HepG2 (cell line): ENCODE measurements at regions not wholly inside any gene's neighbourhood (a gene's known extent, or its start where the extent isn't known, plus 50 kb on each side); places are given as distances from the start of the nearest gene placed in this dataset.

Experiments used
- ERF ChIP-seq: IDR thresholded peaks from 2 replicates; pipeline ENCODE4 v1.6.1; 2018; ENCODE audit warnings: missing biosample characterization, missing genetic modification reagents
- FOSL2 ChIP-seq: sonication (generic); formaldehyde crosslinking; IDR thresholded peaks from 2 replicates; pipeline ENCODE4 v1.4.0; 2020; ENCODE audit warnings: missing genetic modification reagents
- FOXA3 ChIP-seq: IDR thresholded peaks from 2 replicates; pipeline ENCODE4 v1.6.1; 2016; ENCODE audit warnings: missing genetic modification reagents, missing compliant biosample characterization
- GABPB1 ChIP-seq: IDR thresholded peaks from 2 replicates; pipeline ENCODE4 v1.6.1; 2016; ENCODE audit warnings: mild to moderate bottlenecking, missing genetic modification reagents, moderate library complexity, missing compliant biosample characterization
- HNRNPL ChIP-seq: fragments of 200-400 bp; formaldehyde crosslinking; IDR thresholded peaks from 2 replicates; pipeline ENCODE4 v1.6.1; 2017; ENCODE audit warnings: mild to moderate bottlenecking, low read depth, low read length
- HNRNPLL ChIP-seq: fragments of 200-400 bp; formaldehyde crosslinking; IDR thresholded peaks from 2 replicates; pipeline ENCODE4 v1.6.1; 2017; ENCODE audit warnings: mild to moderate bottlenecking, low read depth, low read length; ENCODE audit not compliant: poor library complexity, severe bottlenecking
- HOXA3 ChIP-seq: sonication (generic); formaldehyde crosslinking; IDR thresholded peaks from 2 replicates; pipeline ENCODE4 v1.5.0; 2020; ENCODE audit warnings: missing genetic modification reagents
- MXD3 ChIP-seq: IDR thresholded peaks from 2 replicates; pipeline ENCODE4 v1.6.1; 2016; ENCODE audit warnings: mild to moderate bottlenecking, missing biosample characterization, missing genetic modification reagents
- NBN ChIP-seq: fragments of 450-650 bp; conservative IDR thresholded peaks from 2 replicates; pipeline ENCODE4 v1.6.1; 2017
- NFKB2 ChIP-seq: sonication (generic); formaldehyde crosslinking; IDR thresholded peaks from 2 replicates; pipeline ENCODE4 v1.4.0; 2020; ENCODE audit warnings: missing genetic modification reagents, borderline replicate concordance
- RAD21 ChIP-seq: fragments of 450-650 bp; formaldehyde crosslinking; IDR thresholded peaks from 2 replicates; pipeline ENCODE4 v1.5.0; 2020; ENCODE audit warnings: mild to moderate bottlenecking
- RXRB ChIP-seq: IDR thresholded peaks from 2 replicates; pipeline ENCODE4 v1.6.1; 2016; ENCODE audit warnings: borderline replicate concordance, missing genetic modification reagents, missing compliant biosample characterization
- SAP130 ChIP-seq: IDR thresholded peaks from 2 replicates; pipeline ENCODE4 v1.6.1; 2016; ENCODE audit warnings: low read depth
- SMC3 ChIP-seq: IDR thresholded peaks from 2 replicates; pipeline ENCODE4 v1.6.1; 2011; ENCODE audit warnings: low read length, improper control_type of control experiment
- SOX13 ChIP-seq, 3 experiments: fragments of 450-650 bp in 1 of 3; sonication (generic) in 1 of 3; formaldehyde crosslinking in 1 of 3; IDR thresholded peaks in 2 of 3; conservative IDR thresholded peaks in 1 of 3; 2 replicates each; pipeline versions ENCODE4 v1.5.0 to v1.6.1; 2016 to 2020; ENCODE audit warnings: antibody characterized with exemption in 1 of 3, mild to moderate bottlenecking in 1 of 3, missing compliant biosample characterization in 1 of 3, missing genetic modification reagents in 1 of 3, moderate library complexity in 1 of 3
- STAG1 ChIP-seq: sonication (generic); formaldehyde crosslinking; IDR thresholded peaks from 2 replicates; pipeline ENCODE4 v1.4.0; 2020; ENCODE audit warnings: missing genetic modification reagents
- THYN1 ChIP-seq: sonication (generic); formaldehyde crosslinking; IDR thresholded peaks from 2 replicates; pipeline ENCODE4 v1.8.1; 2023; ENCODE audit warnings: low read depth, mild to moderate bottlenecking, moderate library complexity, missing genetic modification reagents, borderline replicate concordance
- ZFX ChIP-seq: sonication (generic); formaldehyde crosslinking; IDR thresholded peaks from 2 replicates; pipeline ENCODE4 v1.4.0; 2020; ENCODE audit warnings: mild to moderate bottlenecking, low read depth, missing genetic modification reagents, moderate library complexity
- ZNF251 ChIP-seq: sonication (generic); formaldehyde crosslinking; IDR thresholded peaks from 2 replicates; pipeline ENCODE4 v1.9.0; 2021; ENCODE audit warnings: mild to moderate bottlenecking, missing genetic modification reagents
- ZNF274 ChIP-seq: sonication (generic); formaldehyde crosslinking; IDR thresholded peaks from 2 replicates; pipeline ENCODE4 v1.5.1; 2020; ENCODE audit warnings: mild to moderate bottlenecking, missing genetic modification reagents
- ZNF33B ChIP-seq: sonication (generic); formaldehyde crosslinking; IDR thresholded peaks from 2 replicates; pipeline ENCODE4 v1.5.1; 2020; ENCODE audit warnings: mild to moderate bottlenecking, missing genetic modification reagents
- ZNF343 ChIP-seq: sonication (generic); formaldehyde crosslinking; IDR thresholded peaks from 2 replicates; pipeline ENCODE4 v1.4.0; 2020; ENCODE audit warnings: mild to moderate bottlenecking, missing genetic modification reagents
- ZNF367 ChIP-seq: sonication (generic); formaldehyde crosslinking; IDR thresholded peaks from 2 replicates; pipeline ENCODE4 v1.4.0; 2020; ENCODE audit warnings: missing genetic modification reagents, borderline replicate concordance
- TF ChIP-seq, protein P1 (sequence below): sonication (generic); formaldehyde crosslinking; IDR thresholded peaks from 2 replicates; pipeline ENCODE4 v1.9.0; 2022; ENCODE audit warnings: missing genetic modification reagents, mild to moderate bottlenecking, borderline replicate concordance
- TF ChIP-seq, protein P2 (sequence below): sonication (generic); formaldehyde crosslinking; IDR thresholded peaks from 2 replicates; pipeline ENCODE4 v1.5.0; 2020; ENCODE audit warnings: mild to moderate bottlenecking, missing genetic modification reagents, borderline replicate concordance

DNA sequence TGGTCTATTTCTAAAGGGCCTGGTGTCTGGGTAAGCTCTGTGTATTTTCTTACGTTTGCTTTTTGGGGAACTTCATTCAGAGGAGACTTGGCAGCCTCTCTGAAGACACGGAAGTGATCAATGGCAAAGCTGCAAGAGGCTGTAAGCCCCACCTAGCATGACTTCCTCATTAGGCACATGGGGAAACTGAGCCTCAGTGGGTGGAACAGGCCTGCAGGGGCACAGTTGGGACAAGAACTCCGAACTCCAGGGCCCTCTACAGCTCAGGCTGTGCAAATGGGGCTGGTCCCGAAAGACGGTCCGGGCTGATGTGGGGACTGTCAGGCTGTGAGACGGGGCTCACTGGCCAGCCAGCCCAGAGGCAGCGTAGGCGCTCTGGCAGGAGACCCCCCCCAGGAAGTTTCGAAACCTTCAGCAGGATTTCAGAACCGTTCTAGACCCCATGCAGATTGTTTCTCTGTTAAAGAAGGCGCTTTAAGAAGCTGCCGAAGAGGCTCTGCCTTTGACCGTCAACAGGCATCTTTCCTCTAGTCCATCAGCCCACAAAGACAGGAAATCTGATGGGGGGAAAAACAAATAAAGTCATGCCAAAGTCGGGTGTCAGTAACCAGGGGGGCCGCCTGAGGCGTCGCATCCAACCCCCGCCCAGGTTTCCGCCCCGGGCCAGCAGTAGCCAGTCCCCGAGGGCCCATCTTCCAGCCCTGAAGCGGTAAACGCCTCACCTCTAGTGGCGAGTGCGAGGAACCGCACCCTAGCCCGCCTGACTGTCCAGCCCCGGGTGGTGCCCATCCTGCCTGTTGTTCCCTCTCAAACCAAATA, 79.8 kb upstream of the TBC1D3K start (continued):
- TF ChIP-seq, protein P1, sequence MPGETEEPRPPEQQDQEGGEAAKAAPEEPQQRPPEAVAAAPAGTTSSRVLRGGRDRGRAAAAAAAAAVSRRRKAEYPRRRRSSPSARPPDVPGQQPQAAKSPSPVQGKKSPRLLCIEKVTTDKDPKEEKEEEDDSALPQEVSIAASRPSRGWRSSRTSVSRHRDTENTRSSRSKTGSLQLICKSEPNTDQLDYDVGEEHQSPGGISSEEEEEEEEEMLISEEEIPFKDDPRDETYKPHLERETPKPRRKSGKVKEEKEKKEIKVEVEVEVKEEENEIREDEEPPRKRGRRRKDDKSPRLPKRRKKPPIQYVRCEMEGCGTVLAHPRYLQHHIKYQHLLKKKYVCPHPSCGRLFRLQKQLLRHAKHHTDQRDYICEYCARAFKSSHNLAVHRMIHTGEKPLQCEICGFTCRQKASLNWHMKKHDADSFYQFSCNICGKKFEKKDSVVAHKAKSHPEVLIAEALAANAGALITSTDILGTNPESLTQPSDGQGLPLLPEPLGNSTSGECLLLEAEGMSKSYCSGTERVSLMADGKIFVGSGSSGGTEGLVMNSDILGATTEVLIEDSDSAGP: peak; percentile 37; the same call in 1 of the 2 replicates
- TF ChIP-seq HNRNPLL (peak; percentile 24), RXRB (CRISPR knock-in tag) (0 out of 2 replicates have a peak, but pooled peaks have one; percentile 16), ZFX (CRISPR knock-in tag) (0 out of 2 replicates have a peak, but pooled peaks have one; percentile 28), ZNF343 (CRISPR knock-in tag) (0 out of 2 replicates have a peak, but pooled peaks have one; percentile 51), ZNF274 (peak; percentile 63; the same call in 1 of the 2 replicates), FOXA3 (CRISPR knock-in tag) (0 out of 2 replicates have a peak, but pooled peaks have one; percentile 19), ZNF367 (no peak), FOSL2 (peak; percentile 33; the same call in 1 of the 2 replicates), HOXA3 (CRISPR knock-in tag) (peak; percentile 37; the same call in 1 of the 2 replicates), NFKB2 (CRISPR knock-in tag) (peak; percentile 62; the same call in 1 of the 2 replicates), ZNF251 (CRISPR knock-in tag) (no peak), STAG1 (CRISPR knock-in tag) (peak; percentile 93), NBN (no peak), MXD3 (peak; percentile 46; the same call in 1 of the 2 replicates), SAP130 (peak; percentile 35; the same call in 1 of the 2 replicates), RAD21 (CRISPR knock-in tag) (peak; percentile 94), HNRNPL (0 out of 2 replicates have a peak, but pooled peaks have one; percentile 21), GABPB1 (peak; percentile 47; the same call in 1 of the 2 replicates), ZNF33B (CRISPR knock-in tag) (no peak), THYN1 (CRISPR knock-in tag) (no peak), SOX13 (IDR thresholded peaks at IDR 0.05) (no peak), SOX13 (CRISPR knock-in tag; conservative IDR thresholded peaks at IDR 0.05 in 1 of 2, IDR thresholded peaks at IDR 0.05 in 1 of 2) (0 out of 4 replicates have a peak, but pooled peaks of 1 of the 2 experiments have one; percentile 26), SMC3 (peak; percentile 44), ERF (0 out of 2 replicates have a peak, but pooled peaks have one; percentile 54)
- TF ChIP-seq, protein P2, sequence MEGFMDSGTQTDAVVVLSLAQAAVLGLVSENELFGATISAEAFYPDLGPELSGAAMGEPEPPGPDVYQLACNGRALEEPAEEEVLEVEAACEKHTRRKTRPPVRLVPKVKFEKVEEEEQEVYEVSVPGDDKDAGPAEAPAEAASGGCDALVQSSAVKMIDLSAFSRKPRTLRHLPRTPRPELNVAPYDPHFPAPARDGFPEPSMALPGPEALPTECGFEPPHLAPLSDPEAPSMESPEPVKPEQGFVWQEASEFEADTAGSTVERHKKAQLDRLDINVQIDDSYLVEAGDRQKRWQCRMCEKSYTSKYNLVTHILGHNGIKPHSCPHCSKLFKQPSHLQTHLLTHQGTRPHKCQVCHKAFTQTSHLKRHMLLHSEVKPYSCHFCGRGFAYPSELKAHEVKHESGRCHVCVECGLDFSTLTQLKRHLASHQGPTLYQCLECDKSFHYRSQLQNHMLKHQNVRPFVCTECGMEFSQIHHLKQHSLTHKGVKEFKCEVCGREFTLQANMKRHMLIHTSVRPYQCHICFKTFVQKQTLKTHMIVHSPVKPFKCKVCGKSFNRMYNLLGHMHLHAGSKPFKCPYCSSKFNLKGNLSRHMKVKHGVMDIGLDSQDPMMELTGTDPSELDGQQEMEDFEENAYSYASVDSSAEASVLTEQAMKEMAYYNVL (CRISPR knock-in tag): peak; percentile 65; the same call in 1 of the 2 replicates
